ENCODE measurements at regions not wholly inside any gene's neighbourhood (a gene's known extent, or its start where the extent isn't known, plus 50 kb on each side); places are given as distances from the start of the nearest gene placed in this dataset.

- no peaks in the 10 kb centered on the region for H3K9me3 ChIP-seq
- DNase-seq = no peak
- H3K27me3 ChIP-seq = no peaks in the 10 kb centered on the region
- no peaks in the 10 kb centered on the region for H3K4me1 ChIP-seq
- in situ Hi-C loops (cut with MboI; ENCODE audit: low sequenced_read_pairs in 4 of 4) (no loop called here), intact Hi-C loops (cut with DNase I; ENCODE audit: low total_unique reads) (no loop called here)
- no peak for ATAC-seq
- TF ChIP-seq CTCF (IDR thresholded peaks at IDR 0.05 in 4 of 5, conservative IDR thresholded peaks at IDR 0.05 in 1 of 5) = no peak
- TF ChIP-seq POLR2A (IDR thresholded peaks at IDR 0.05) = no peak
- H3K36me3 ChIP-seq = no peaks in the 10 kb centered on the region
- H3K27ac ChIP-seq = no peak overlapping the region
- H3K4me3 ChIP-seq = no peak overlapping the region
These were observed 116.4 kb upstream of the FST start for GRCh38 chr5:53364061-53364460.

- no peaks in the 10 kb centered on the region for H3K9me3 ChIP-seq
- intact Hi-C loops (cut with DNase I; ENCODE audit: low total_unique reads) (no loop called here), in situ Hi-C loops (cut with MboI; ENCODE audit: low sequenced_read_pairs in 4 of 4) (no loop called here)
- DNase-seq = no peak
- H3K4me3 ChIP-seq = no peak overlapping the region
- no peak overlapping the region for H3K27ac ChIP-seq
- ATAC-seq = no peak
- no peaks in the 10 kb centered on the region for H3K27me3 ChIP-seq
- TF ChIP-seq POLR2A (IDR thresholded peaks at IDR 0.05) (no peak), CTCF (IDR thresholded peaks at IDR 0.05 in 4 of 5, conservative IDR thresholded peaks at IDR 0.05 in 1 of 5) (no peak)
- H3K4me1 ChIP-seq = no peaks in the 10 kb centered on the region
- no peaks in the 10 kb centered on the region for H3K36me3 ChIP-seq
These were observed 114.2 kb upstream of the FST start for GRCh38 chr5:53366245-53366644.

- no peak overlapping the region for H3K27ac ChIP-seq
- TF ChIP-seq CTCF (IDR thresholded peaks at IDR 0.05 in 4 of 5, conservative IDR thresholded peaks at IDR 0.05 in 1 of 5) (no peak), POLR2A (IDR thresholded peaks at IDR 0.05) (no peak)
- no peaks in the 10 kb centered on the region for H3K4me1 ChIP-seq
- in situ Hi-C loops (cut with MboI; ENCODE audit: low sequenced_read_pairs in 4 of 4) = no loop called here
- no peaks in the 10 kb centered on the region for H3K36me3 ChIP-seq
- DNase-seq (no peak), ATAC-seq (no peak)
- no peaks in the 10 kb centered on the region for H3K27me3 ChIP-seq
- no peak overlapping the region for H3K4me3 ChIP-seq
- intact Hi-C loops (cut with DNase I; ENCODE audit: low total_unique reads) = no loop called here
- H3K9me3 ChIP-seq = no peaks in the 10 kb centered on the region
These were observed 112.7 kb upstream of the FST start for GRCh38 chr5:53367727-53368126.

GRCh38 chr5:53368516-53368915, 111.9 kb upstream of the FST start:
- no peaks in the 10 kb centered on the region for H3K9me3 ChIP-seq
- H3K4me3 ChIP-seq = no peak overlapping the region
- no peak overlapping the region for H3K27ac ChIP-seq
- DNase-seq (no peak), ATAC-seq (no peak)
- intact Hi-C loops (cut with DNase I; ENCODE audit: low total_unique reads) = no loop called here
- TF ChIP-seq CTCF (IDR thresholded peaks at IDR 0.05 in 4 of 5, conservative IDR thresholded peaks at IDR 0.05 in 1 of 5) (no peak), POLR2A (IDR thresholded peaks at IDR 0.05) (no peak)
- H3K27me3 ChIP-seq = no peaks in the 10 kb centered on the region
- no peaks in the 10 kb centered on the region for H3K4me1 ChIP-seq
- H3K36me3 ChIP-seq = no peaks in the 10 kb centered on the region
- in situ Hi-C loops (cut with MboI; ENCODE audit: low sequenced_read_pairs in 4 of 4) = no loop called here

- Histone ChIP-seq H3K36me3 (no peaks in the 10 kb centered on the region), H3K4me1 (no peaks in the 10 kb centered on the region), H3K27me3 (no peaks in the 10 kb centered on the region), H3K4me3 (no peak overlapping the region), H3K27ac (no peak overlapping the region), H3K9me3 (no peaks in the 10 kb centered on the region)
- intact Hi-C loops (cut with DNase I; ENCODE audit: low total_unique reads) = no loop called here
- DNase-seq (no peak), ATAC-seq (no peak)
- in situ Hi-C loops (cut with MboI; ENCODE audit: low sequenced_read_pairs in 4 of 4) = no loop called here
- TF ChIP-seq POLR2A (IDR thresholded peaks at IDR 0.05) = no peak
- TF ChIP-seq CTCF (IDR thresholded peaks at IDR 0.05 in 4 of 5, conservative IDR thresholded peaks at IDR 0.05 in 1 of 5) = no peak
These were observed 111.3 kb upstream of the FST start for GRCh38 chr5:53368966-53369605.

Measured in gastrocnemius medialis (tissue), 4 donors.